NCI-H146 treated with DMSO at 0.1 percent for 48 hours (cell line): ENCODE measurements at regions not wholly inside any gene's neighbourhood (a gene's known extent, or its start where the extent isn't known, plus 50 kb on each side); places are given as distances from the start of the nearest gene placed in this dataset.

Source experiments
- DNase-seq: peaks from one replicate; lab custom pipeline; 2025; ENCODE audit not compliant: unreplicated experiment; lab: John Stamatoyannopoulos, UW

DNA sequence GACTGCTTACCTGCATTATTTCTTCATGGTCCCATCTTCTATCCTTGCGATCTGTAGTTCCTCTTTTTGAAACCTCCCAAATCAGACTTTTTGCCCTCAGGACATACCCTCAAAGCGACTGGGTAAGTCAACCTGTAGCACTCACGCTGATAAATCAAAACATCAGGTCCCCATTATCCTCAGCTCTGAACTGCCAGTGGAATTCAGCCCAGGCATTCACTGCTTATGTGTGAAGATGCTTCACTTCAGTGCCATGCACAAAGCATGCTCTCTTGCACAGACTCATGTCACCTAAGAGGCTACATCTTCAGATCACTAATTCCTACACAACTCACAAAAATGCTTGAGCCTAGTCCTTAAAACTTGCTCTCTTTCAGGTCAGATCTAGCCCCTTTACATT, 283.6 kb upstream of the KLF6 start:
- DNase-seq = no peak

DNA sequence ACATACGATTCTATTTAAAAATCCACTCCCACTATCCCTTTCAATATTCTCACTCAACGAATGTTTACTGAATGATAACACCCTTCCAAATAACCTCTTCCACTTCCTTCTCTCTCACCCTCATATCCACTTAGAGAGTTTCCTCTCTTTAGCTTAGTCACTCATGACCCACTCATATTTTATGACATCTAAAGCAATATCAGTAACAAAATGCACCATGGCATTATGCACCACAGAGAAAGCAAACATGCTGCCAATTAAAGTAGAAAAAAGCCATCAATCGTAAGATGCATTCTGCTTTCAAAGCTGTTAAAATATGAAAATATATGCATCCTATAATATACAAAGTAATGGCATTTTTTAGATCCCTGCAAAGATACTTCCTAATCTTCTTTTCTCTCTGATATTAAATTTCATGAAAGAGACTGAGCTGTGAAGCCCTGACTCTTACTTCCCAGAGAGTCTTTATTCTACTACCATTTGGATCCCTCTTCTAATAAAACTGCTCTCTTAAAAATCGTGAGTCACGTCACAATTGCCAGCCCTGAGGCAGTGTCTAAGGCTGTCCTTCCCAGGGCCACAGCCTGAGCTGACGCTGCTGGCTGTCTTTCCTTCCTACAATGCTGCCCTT, 283.0 kb upstream of the KLF6 start:
- no peak for DNase-seq

DNA sequence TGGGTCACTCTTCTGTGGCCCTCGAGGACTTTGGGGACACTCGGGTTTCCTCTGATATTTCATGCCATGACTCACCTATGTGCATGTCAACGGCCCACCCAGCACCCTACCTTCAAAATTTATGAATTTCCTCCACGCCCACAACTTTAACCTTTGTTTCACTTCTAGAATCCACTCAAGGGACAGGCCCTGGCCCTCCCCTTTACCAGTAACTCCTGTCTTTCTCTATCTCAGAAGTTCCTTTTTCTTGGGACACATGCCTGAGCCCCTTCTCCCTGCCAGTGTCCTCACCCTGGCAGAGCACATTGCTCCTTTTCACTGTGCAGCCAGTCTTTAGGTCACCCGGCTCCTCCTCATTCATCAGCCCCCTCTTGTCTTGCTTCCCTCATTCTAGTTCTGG, 282.5 kb upstream of the KLF6 start:
- DNase-seq = no peak

DNA sequence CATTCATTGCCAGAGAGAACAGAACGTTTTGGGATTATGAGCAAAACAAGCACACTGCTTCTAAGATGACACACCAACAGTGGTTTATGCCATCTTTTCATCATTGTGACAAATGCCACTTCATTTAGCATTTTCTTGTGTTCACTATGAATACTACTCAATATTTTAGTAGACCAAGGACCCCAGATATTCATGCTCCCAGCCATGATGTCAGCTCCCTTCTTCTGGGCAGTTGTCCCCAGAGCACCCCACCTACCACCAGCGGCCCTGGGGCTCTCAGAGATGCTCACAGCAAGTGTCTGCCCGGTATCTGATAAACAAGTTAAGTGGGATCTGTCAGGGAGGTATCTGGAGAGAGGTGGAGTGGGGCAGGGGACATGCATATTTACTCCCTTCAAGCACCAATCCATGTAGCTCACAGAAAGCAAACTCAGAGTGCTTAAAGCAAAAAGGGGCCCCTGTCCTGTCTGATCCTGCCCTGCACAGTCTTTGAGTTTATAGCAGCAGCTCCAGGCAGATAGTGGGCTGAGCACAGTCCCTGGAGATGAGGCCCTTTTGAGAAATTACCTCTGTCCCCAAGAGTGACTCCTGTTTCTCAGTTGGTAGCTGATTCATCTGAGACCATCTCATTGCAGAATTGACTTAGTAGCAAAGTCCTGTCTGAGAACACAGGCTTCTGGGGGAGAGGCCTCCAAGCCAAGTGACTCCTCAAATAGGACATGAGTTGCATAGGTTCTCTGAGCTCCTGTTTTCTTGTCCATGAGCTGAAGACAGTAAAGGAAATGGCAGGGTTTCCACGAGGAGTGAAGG, 281.8 kb upstream of the KLF6 start:
- no peak for DNase-seq

DNA sequence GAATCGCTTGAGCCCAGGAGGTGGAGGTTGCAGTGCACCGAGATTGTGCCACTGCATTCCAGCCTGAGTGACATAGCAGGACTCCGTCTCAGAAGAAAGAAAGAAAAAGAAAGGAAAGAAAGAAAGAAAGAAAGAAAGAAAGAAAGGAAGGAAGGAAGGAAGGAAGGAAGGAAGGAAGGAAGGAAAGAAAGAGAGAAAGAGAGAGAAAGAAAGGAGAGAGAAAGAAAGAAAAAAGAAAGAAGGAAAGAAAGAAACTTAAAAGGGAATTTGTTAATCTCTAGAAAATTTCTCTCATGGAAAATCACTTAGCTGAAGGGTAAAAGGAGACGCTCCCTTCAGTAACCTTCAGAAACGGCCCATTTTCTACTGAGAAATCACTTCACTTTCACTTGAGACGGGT, 279.5 kb upstream of the KLF6 start:
- no peak for DNase-seq

DNA sequence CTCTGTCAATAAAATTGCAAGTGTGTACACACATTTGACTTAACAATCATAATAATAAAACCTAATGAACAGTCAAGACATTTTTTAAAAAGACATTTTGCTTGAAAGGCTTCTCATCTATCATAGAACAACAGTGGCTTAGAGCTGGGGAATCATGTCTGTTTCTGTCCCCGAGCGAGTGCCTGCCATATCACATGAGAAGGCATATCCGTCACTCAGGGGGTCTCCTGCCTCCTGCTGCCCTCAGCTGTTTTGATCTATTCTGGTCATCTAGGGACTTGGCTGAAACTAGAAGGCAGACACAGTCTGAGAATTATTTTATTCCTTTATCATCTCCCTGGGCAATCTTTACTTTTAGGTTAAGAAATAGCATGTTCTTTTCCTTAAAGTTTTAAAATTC, 278.7 kb upstream of the KLF6 start:
- no peak for DNase-seq

DNA sequence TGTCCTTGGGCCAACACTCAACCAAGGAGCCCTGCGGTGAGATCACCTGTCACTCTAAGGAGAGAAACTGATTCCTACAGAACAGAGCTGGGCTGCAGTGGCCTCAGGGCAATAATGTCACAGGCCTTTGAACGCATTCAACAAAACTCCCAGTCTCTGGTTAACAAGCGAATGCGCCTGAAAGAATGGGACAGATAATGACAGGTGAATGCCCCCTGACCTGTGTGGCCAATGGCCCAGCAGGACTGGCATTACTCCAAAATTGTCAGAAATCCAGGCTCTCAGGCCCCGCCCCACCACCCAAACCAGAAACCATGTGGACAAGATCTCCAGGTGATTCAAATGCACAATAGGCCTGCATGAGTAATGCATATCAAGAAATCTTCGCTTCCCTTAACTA, 277.7 kb upstream of the KLF6 start:
- DNase-seq = no peak

DNA sequence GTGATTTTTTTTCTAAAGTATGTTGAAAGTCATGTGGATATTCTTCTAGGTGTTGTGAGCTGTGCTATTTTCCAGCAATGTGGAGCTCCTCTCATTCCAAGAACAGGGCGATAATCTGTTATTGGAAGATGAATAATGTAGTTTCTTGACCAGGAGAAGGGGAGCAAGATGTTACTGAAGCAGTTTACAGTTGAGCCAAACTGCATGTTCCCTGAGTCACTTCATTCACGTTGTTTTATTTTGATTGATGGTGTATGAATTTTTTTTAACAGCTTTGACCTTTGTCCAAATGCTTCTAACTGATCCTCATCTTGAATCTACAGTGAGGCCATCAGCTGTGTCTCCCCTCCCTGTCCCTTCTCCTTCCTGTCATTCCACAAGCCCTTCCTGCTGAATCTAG, 277.1 kb upstream of the KLF6 start:
- DNase-seq = no peak

DNA sequence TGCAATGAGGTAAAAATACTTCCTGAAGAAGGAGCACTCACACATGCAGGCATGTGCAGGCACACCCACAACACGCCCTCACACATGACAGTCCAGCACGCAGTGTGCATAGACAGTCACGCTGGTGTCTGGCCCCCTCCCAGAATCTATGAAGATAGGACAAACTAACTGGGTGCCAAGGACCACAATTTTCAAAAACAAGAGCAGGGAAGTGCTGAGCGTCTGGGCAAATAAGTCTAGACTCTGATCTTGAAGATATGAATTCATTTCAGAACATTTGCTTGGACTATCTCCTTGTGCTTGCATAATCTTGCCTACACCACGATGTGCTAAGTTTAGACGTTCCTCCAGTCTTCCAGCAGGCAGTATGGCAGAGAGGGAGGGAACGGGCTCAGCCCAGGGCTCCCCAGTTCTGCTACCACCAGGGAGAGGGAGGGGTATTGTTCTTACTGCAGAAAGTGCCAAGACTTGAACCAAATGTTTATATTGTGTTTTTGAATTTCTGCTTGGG, 276.5 kb upstream of the KLF6 start:
- DNase-seq = no peak

DNA sequence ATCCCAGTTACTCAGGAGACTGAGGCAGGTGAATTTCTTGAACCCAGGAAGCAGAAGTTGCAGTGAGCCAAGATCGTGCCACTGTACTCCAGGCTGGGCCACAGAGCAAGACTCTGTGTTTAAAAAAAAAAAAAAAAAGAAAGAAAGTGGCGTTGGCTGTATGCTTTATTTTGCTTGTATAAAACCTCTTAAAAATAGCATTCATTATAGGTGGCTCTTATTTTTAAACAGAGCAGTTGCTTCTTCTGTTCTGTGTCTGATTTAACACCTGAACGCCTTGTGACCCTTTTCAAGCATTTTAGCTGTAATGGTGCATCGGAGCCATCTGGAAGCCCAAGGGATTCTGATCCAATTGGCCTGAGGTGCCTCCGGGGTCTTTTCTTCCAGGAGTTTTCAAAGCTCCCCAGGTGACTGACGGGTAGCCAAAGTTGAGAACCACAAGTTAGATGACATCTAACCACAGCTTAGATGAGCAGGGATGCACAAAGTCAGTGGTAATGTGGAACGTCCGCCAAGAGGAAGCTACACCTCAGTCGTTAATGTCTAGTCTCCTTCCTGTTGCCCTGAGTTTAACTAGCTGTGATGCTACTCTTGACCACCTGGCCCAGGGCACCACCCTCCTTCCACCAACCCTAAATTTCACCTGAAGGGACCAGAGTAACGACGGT, 274.6 kb upstream of the KLF6 start:
- no peak for DNase-seq

DNA sequence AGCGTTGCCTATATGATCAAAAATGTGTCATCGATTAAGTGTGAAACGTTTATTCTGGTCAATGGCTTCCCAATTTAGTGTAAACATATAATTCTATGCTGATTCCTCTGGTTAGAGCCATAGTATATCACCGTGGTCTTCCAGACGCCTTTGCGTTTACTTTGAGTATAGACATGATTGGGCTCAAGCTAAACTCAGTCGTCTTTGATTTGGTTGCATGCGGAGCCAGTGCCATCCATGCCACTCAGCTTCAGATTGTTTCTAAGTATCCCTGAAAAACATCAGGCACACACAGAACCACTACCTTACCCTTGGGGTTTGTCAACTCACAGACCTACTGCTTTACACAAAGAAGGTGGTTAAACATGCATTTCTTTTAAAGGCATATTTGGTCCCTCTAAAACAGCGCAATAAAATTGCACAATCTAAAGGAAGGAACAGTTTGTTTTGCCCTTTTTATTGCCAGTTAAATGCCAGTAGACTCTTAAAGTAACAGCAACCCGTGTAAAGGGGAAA, 273.6 kb upstream of the KLF6 start:
- no peak for DNase-seq

DNA sequence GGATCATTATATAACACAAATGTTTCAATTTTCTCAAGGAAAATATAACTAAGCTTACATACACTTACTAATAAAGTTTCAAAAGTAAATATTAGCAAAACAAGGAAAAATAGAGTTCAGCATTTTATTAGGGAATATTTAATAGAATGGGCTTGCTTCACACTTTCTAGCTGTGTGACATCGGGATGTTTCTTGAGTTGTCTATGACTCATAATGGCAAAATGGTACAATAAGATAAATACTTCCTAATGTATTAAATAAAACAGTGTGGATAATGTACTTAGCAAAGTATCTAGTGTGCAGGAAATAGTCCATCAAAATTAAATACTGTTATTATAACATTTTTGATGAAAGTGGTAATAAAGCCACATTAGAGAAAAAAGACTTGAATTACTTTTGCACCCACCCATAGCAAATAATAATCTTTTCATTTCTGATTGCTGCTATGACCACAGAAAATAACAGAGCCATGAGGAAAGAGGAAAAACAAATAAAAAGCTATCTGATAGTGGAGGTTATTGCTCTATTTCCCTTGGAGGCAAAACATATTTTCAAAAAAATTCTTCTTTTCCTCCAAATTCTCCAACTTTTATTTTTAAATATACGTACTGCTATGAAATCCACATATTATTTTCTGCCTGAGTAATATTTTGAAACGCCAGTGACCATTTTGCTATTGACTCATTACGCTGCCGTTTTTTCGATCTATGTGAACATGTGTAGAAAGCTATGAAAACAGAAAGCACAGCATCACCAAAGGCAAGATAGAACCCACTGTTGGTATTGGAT, 272.9 kb upstream of the KLF6 start:
- no peak for DNase-seq

DNA sequence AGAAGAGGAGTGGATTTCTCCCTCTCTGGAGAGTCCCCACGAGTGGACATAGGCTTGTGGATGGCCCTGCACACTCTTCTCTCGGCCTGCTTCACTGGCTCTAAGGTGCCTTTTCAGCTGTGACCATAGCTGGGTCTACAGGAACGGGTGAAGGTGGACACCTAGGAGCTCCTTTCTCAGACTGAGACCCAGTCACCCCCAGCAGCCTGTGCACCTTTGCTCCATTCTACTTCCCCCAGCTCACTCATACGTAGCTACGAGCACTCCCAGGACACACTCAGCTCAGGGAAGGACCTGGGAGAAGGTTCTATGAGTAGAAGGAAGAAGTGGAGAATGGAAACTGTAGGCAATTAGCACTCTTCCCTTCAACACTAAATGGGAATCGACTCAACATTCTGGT, 272.0 kb upstream of the KLF6 start:
- DNase-seq = no peak

DNA sequence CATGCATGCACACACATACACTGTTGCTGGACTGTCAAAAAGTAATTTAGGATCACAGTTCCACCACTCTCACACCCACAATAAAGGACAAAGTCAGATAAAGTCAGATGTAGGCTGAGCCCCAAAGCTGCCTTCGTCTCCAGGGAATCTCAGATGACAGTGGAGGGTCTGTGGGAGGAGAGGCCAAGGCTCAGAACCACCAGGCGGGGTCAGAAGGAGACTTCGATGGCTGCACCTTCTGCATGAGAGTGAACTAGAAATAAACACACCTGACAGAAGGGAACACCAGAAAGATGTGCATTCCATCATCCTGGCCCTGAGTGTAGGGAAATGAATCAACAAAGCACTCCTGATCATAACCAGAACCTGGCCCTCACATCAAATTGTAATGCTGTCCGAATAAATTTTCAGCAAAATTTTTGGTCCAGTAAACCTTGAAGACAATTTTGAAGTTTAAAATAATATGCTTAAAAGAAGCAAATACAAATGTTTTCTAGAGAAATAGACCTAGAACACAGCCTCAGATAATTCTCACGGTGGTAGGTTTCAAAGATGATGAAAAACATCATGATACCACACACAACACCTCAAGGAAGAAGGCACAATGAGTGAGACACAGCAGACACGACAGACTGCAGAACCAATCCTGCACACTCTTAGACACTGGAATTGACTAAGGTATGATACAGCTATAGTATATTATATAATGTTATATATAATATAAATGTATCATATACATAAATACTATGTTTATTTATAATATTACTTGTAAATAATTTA, 269.8 kb upstream of the KLF6 start:
- no peak for DNase-seq

DNA sequence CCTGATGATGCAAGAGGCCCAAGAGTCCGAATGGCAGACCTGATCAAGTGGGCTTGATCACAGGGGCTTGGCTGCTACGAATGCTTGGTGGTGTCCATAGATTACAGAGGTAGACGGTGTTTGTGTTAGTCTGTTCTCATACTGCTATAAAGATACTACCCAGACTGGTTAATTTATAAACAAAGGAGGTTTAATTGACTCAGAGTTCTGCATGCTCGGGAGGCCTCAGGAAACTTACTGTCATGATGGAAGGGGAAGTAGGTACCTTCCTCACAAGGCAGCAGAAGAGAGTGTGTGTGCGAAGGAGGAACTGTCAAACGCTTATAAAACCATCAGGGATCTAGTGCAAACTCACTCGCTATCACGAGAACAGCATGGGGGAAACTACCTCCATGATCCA, 268.9 kb upstream of the KLF6 start:
- DNase-seq = no peak

DNA sequence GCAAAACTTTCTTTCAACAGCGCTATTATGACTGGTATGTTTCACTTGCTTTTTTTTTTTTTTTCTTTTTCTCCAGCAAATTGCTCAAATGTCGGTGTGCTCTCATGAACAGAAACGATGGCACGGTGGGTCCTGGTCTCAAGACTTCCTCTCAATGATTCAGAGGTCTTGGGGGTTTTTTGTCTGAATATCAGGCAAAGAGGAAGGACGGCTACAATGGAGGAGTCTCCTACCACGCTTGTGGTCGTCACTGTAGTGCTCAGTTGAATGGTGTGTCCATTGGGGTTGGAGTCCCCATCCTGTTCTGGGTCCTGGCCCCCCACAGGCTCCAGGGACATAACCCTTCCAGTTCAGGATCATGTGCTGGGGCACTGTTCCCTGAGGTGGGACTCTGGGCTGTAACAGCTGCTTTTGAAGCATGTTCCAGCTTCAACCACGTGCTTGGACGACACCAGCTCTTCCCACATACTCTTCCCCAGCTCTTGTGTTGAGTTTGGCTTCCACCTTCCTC, 266.7 kb upstream of the KLF6 start:
- DNase-seq = no peak

DNA sequence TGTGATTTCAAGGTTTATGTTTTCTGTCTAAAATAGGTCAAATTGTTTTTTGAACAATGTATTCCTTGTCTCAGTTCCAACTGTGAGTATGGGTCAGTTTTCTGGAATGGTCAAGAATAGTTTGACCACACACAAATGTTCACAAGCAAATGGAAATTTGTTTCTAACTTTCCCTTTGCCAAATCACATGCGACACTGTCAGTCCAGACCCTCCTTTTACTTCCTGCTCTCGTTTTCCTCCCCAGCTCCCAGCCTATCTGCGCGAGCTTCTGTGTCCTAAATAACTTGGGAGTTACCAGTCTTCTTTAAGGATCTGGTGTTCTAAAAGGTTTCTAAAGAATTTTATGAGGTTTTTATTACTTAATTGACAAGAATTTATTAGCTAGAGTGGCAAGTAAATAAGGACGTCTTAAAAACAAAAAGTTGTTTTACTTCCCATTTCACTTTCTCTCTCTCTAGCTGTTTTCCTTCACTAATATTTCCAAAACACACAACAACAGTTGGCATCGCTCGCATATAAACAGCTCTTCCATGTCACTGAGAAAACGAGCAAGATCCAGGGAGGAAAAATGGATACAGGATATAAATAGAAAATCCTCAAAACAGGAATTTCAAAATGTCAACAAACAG, 266.1 kb upstream of the KLF6 start:
- DNase-seq = no peak

DNA sequence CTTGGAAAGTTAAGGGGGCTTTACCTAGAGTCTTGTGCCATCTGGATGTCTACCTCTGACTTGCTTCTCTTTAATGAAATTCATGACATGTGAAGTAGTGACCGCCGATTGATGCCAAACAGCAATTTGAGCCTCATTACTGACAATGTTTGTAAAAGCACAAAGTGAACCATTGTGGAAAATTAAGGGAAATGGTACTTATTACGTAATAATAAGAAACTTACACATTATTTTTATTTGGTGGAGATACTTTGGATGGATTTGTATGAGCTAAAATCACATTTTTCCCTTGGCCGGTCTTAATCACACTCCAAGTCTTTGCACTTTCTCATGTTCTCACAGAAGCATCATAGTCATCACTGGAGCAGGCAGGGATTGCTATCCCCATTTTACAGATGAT, 265.1 kb upstream of the KLF6 start:
- DNase-seq = no peak

DNA sequence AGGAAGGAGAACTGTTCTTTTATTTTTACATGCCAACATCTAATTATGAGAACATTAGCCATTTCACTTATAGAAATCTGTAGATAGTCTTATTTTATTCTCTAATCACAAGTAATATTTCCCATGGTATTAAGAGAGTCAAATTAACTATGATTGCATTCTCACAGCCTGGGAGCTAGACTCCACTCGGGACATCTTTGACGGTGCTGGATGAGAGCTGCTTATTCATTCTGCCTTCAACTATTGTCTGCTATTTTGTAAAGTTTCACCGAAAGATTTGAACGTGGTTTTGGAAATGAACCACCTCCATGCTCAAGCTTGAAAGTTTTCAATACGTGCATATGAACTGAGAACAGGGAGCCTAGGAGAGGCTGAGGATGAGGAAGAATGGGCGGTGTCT, 264.3 kb upstream of the KLF6 start:
- DNase-seq = no peak
